ENCODE measurements at regions not wholly inside any gene's neighbourhood (a gene's known extent, or its start where the extent isn't known, plus 50 kb on each side); places are given as distances from the start of the nearest gene placed in this dataset.

DNA sequence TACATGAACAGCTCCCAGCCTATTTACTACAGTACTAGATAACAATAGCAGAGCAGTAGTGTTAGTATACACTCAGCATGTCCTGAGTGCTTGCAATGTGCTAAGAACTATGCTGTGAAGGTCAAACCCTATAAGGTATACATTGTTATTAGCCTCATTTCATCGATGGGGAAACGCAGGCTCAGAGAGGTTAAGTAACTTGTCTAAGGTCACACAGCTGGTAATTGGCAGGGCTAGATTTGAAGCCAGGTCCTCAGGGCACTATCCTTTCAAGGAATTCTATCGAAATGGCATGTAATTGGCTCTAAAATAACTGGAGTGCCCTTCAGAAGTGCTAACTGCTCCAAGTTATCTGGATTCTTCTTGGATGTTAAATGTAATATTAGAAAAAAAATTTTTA lies 295.6 kb downstream of the ZNF536 start:
- TF ChIP-seq, protein P1, sequence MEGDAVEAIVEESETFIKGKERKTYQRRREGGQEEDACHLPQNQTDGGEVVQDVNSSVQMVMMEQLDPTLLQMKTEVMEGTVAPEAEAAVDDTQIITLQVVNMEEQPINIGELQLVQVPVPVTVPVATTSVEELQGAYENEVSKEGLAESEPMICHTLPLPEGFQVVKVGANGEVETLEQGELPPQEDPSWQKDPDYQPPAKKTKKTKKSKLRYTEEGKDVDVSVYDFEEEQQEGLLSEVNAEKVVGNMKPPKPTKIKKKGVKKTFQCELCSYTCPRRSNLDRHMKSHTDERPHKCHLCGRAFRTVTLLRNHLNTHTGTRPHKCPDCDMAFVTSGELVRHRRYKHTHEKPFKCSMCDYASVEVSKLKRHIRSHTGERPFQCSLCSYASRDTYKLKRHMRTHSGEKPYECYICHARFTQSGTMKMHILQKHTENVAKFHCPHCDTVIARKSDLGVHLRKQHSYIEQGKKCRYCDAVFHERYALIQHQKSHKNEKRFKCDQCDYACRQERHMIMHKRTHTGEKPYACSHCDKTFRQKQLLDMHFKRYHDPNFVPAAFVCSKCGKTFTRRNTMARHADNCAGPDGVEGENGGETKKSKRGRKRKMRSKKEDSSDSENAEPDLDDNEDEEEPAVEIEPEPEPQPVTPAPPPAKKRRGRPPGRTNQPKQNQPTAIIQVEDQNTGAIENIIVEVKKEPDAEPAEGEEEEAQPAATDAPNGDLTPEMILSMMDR (IDR thresholded peaks at IDR 0.05): no peak
- TF ChIP-seq POLR2AphosphoS5 (IDR thresholded peaks at IDR 0.05): no peak
